GM12878 (cell line): ENCODE measurements at regions not wholly inside any gene's neighbourhood (a gene's known extent, or its start where the extent isn't known, plus 50 kb on each side); places are given as distances from the start of the nearest gene placed in this dataset.

Experiments used
- ATAC-seq: fragments of 200-7000 bp; cut with Tn5 transposase; 3 replicates; pipeline ENCODE4 v1.9.1; 2020; ENCODE audit warnings: mild to moderate bottlenecking, moderate library complexity
- BruUV-seq: library from RNA; stranded (reverse); fragments of 400-500 nt; replicated peaks from 2 replicates; lab custom pipeline; 2021; lab: Mats Ljungman, UMichigan
- CTCF ChIA-PET: fragments of 300-600 bp; sonication (Branson Sonifier 250); formaldehyde crosslinking; extraction: SDS; loops from one replicate; lab custom pipeline; 2021; ENCODE audit warnings: inconsistent platforms; lab: Yijun Ruan, JAX
- POLR2A ChIA-PET: fragments of 350-600 bp; formaldehyde crosslinking; extraction: SDS; loops from one replicate; lab custom pipeline; 2021; ENCODE audit warnings: inconsistent platforms; lab: Charles Lee
- RAD21 ChIA-PET: fragments of 300-600 bp; sonication (Branson Sonifier 250); formaldehyde crosslinking; loops from one replicate; lab custom pipeline; 2023; ENCODE audit warnings: antibody characterized with exemption; ENCODE audit not compliant: unreplicated experiment; lab: Charles Lee
- SMC1A ChIA-PET: fragments of 300-600 bp; sonication (Branson Sonifier 250); formaldehyde crosslinking; loops from one replicate; lab custom pipeline; 2023; ENCODE audit not compliant: unreplicated experiment, uncharacterized antibody; lab: Charles Lee
- DNase-seq: peaks from one replicate; pipeline ENCODE4 v3.0.0-alpha.2; 2011; ENCODE audit warnings: low read depth, low spot score
- FAIRE-seq: peaks from 3 replicates; lab custom pipeline; 2011; peaks lifted over from hg19 to GRCh38; lab: Jason Lieb, UNC
- H2AFZ ChIP-seq: 2 replicates; pipeline ENCODE4 v1.6.0; 2011; ENCODE audit warnings: low read depth, low read length, control low read depth; ENCODE audit not compliant: control insufficient read depth
- H3K27ac ChIP-seq: 2 replicates; pipeline ENCODE4 v1.5.1; 2011; ENCODE audit warnings: control low read depth; ENCODE audit not compliant: control insufficient read depth, insufficient read depth
- H3K27me3 ChIP-seq, 2 experiments: replicated peaks in 1 of 2; 2 replicates each; pipeline versions ENCODE4 v1.6.0 to v1.6.1; 2011; ENCODE audit warnings: low read length in 1 of 2; ENCODE audit not compliant: control insufficient read depth in 2 of 2, insufficient read depth in 2 of 2
- H3K36me3 ChIP-seq, 2 experiments: 2 replicates each; pipeline ENCODE4 v1.5.1; 2011; ENCODE audit warnings: low read length in 1 of 2; ENCODE audit not compliant: control insufficient read depth in 2 of 2, insufficient read depth in 2 of 2
- H3K4me1 ChIP-seq: 2 replicates; pipeline ENCODE4 v1.6.1; 2011; ENCODE audit warnings: mild to moderate bottlenecking, low read length, moderate library complexity, mixed read lengths; ENCODE audit not compliant: control insufficient read depth, insufficient read depth
- H3K4me2 ChIP-seq: 2 replicates; pipeline ENCODE4 v1.6.0; 2011; ENCODE audit warnings: control low read depth; ENCODE audit not compliant: control insufficient read depth, insufficient read depth
- H3K4me3 ChIP-seq: fragments of 200-600 bp; sonication (generic); 2 replicates; pipeline ENCODE4 v1.5.1; 2016
- H3K79me2 ChIP-seq: 2 replicates; pipeline ENCODE4 v1.6.0; 2011; ENCODE audit warnings: low read length; ENCODE audit not compliant: control insufficient read depth, insufficient read depth
- H3K9ac ChIP-seq: 2 replicates; pipeline ENCODE4 v1.8.0; 2011; ENCODE audit warnings: low read length, control low read depth, mixed read lengths; ENCODE audit not compliant: control insufficient read depth, insufficient read depth
- H3K9me3 ChIP-seq: replicated peaks from 3 replicates; pipeline ENCODE4 v1.5.1; 2011; ENCODE audit warnings: mild to moderate bottlenecking, low read length; ENCODE audit not compliant: control insufficient read depth, insufficient read depth
- H4K20me1 ChIP-seq: 2 replicates; pipeline ENCODE4 v1.6.0; 2011; ENCODE audit not compliant: control insufficient read depth, insufficient read depth
- JUNB ChIP-seq: IDR thresholded peaks from 2 replicates; pipeline ENCODE4 v1.6.1; 2016; ENCODE audit warnings: antibody characterized with exemption, mild to moderate bottlenecking
- KAT2A ChIP-seq: conservative IDR thresholded peaks from 2 replicates; pipeline ENCODE4 v1.6.1; 2011; ENCODE audit warnings: low read depth, low read length; ENCODE audit not compliant: control insufficient read depth
- SPI1 ChIP-seq: IDR thresholded peaks from 2 replicates; pipeline ENCODE4 v1.6.1; 2011; ENCODE audit warnings: low read depth, mild to moderate bottlenecking, low read length, moderate library complexity, borderline replicate concordance; ENCODE audit not compliant: insufficient read depth
- STAT1 ChIP-seq: fragments of 450-650 bp; conservative IDR thresholded peaks from 2 replicates; pipeline ENCODE4 v1.6.1; 2014; ENCODE audit warnings: antibody characterized with exemption, mild to moderate bottlenecking
- WGBS: methylation state at CpG from one replicate; pipeline ENCODE4 v1.1.6; 2016; ENCODE audit warnings: low lambda C conversion rate; ENCODE audit not compliant: insufficient replicate concordance, insufficient coverage; ENCODE audit errors: missing lambda C conversion rate; 5-methylcytosine and 5-hydroxymethylcytosine counted together
- in situ Hi-C: fragments of 300-500 bp; cut with MboI; formaldehyde crosslinking; loops from 9 replicates; pipeline ENCODE4 v1.14.3; 2018; ENCODE audit warnings: mixed read lengths
- intact Hi-C: fragments of 100-400 bp; cut with micrococcal nuclease; formaldehyde crosslinking; loops from one replicate; pipeline ENCODE4 v1.14.2; 2022; ENCODE audit not compliant: unreplicated experiment
- TF ChIP-seq, protein P1 (sequence below): fragments of 450-650 bp; IDR thresholded peaks from 2 replicates; pipeline ENCODE4 v1.6.1; 2017; ENCODE audit warnings: mild to moderate bottlenecking, low read depth, inconsistent platforms; ENCODE audit not compliant: poor library complexity, severe bottlenecking
- TF ChIP-seq, protein P2 (sequence below): fragments of 150-350 bp; IDR thresholded peaks from 2 replicates; pipeline ENCODE4 v1.6.1; 2016; ENCODE audit warnings: low read depth, low read length

DNA sequence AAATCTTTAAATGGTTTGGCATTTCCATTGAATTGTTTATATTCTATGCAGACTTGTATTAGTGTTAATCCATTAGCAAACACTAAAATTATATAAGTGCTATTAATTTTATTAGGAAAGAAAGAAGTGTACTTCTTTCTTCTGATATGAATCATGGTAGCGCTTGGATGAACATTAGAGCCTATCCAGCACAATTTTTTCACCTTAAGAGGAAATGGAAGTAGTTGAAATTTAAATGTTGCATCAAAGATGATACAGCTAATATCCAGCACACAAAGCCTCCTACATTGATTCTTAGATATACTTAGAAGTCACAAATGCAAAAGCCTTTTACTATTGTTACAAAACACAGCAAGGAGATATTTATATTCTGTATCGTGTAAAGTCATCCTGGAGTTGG, 174.5 kb downstream of the AHR start:
- 28% methylated on average over 2 of the region's 2 CpGs for WGBS
- RAD21 ChIA-PET = no interaction called here
- no peaks in the 10 kb centered on the region for H4K20me1 ChIP-seq
- no peak overlapping the region for H3K27ac ChIP-seq
- no peak for DNase-seq
- TF ChIP-seq JUNB = peak; percentile 68
- TF ChIP-seq KAT2A = no peak
- TF ChIP-seq SPI1 = peak; percentile 43; the same call in 1 of the 2 replicates
- TF ChIP-seq, protein P1, sequence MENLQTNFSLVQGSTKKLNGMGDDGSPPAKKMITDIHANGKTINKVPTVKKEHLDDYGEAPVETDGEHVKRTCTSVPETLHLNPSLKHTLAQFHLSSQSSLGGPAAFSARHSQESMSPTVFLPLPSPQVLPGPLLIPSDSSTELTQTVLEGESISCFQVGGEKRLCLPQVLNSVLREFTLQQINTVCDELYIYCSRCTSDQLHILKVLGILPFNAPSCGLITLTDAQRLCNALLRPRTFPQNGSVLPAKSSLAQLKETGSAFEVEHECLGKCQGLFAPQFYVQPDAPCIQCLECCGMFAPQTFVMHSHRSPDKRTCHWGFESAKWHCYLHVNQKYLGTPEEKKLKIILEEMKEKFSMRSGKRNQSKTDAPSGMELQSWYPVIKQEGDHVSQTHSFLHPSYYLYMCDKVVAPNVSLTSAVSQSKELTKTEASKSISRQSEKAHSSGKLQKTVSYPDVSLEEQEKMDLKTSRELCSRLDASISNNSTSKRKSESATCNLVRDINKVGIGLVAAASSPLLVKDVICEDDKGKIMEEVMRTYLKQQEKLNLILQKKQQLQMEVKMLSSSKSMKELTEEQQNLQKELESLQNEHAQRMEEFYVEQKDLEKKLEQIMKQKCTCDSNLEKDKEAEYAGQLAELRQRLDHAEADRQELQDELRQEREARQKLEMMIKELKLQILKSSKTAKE = no peak
- TF ChIP-seq STAT1 = no peak
- TF ChIP-seq, protein P2, sequence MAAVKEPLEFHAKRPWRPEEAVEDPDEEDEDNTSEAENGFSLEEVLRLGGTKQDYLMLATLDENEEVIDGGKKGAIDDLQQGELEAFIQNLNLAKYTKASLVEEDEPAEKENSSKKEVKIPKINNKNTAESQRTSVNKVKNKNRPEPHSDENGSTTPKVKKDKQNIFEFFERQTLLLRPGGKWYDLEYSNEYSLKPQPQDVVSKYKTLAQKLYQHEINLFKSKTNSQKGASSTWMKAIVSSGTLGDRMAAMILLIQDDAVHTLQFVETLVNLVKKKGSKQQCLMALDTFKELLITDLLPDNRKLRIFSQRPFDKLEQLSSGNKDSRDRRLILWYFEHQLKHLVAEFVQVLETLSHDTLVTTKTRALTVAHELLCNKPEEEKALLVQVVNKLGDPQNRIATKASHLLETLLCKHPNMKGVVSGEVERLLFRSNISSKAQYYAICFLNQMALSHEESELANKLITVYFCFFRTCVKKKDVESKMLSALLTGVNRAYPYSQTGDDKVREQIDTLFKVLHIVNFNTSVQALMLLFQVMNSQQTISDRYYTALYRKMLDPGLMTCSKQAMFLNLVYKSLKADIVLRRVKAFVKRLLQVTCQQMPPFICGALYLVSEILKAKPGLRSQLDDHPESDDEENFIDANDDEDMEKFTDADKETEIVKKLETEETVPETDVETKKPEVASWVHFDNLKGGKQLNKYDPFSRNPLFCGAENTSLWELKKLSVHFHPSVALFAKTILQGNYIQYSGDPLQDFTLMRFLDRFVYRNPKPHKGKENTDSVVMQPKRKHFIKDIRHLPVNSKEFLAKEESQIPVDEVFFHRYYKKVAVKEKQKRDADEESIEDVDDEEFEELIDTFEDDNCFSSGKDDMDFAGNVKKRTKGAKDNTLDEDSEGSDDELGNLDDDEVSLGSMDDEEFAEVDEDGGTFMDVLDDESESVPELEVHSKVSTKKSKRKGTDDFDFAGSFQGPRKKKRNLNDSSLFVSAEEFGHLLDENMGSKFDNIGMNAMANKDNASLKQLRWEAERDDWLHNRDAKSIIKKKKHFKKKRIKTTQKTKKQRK = no peak
- TF ChIP-seq, all 136 proteins: peak for 2
- no peaks in the 10 kb centered on the region for H3K79me2 ChIP-seq
- no peaks in the 10 kb centered on the region for H3K36me3 ChIP-seq
- H2AFZ ChIP-seq = no peak overlapping the region
- ChIA-PET POLR2A (no interaction called here), SMC1A (interaction anchor here (1.0 to 2.6 kb wide), 8 partner anchors 10 to 170 kb away, joined by 3 to 7 read pairs (median 4); no protein-coding TSS in a partner anchor), CTCF (interaction anchor here (1.2 to 1.7 kb wide), 2 partner anchors 9 to 170 kb away, joined by 4 read pairs; no protein-coding TSS in a partner anchor)
- no TSS peak for BruUV-seq
- H3K4me3 ChIP-seq = no peak overlapping the region
- FAIRE-seq (no peak), ATAC-seq (peak; percentile 67)
- in situ Hi-C loops = no loop called here
- H3K4me1 ChIP-seq = peaks cover 5% of the 10 kb centered on the region; the same call in 1 of the 2 replicates
- no peaks in the 10 kb centered on the region; the same call in 2 of the 3 replicates for H3K9me3 ChIP-seq
- intact Hi-C loops = loop anchor here (1.0 kb wide), 1 partner anchor 9 kb away; no protein-coding TSS in a partner anchor
- no peaks in the 10 kb centered on the region for H3K27me3 ChIP-seq
- H3K9ac ChIP-seq = no peak overlapping the region
- H3K4me2 ChIP-seq = 0 out of 2 replicates have a peak overlapping the region, but pooled peaks have one; percentile 38
